Mesendoderm (in vitro differentiated cells): ENCODE measurements at regions not wholly inside any gene's neighbourhood (a gene's known extent, or its start where the extent isn't known, plus 50 kb on each side); places are given as distances from the start of the nearest gene placed in this dataset.

ENCODE experiments used
- DNase-seq: peaks from one replicate; pipeline ENCODE4 v3.0.0; 2013
- H2AK5ac ChIP-seq: 2 replicates; pipeline ENCODE4 v1.6.1; 2013; ENCODE audit warnings: low read length, inconsistent platforms
- H2BK120ac ChIP-seq: 2 replicates; pipeline ENCODE4 v1.6.1; 2013; ENCODE audit warnings: low read depth, mild to moderate bottlenecking, low read length, moderate library complexity, mixed read lengths
- H2BK15ac ChIP-seq: replicated peaks from 2 replicates; pipeline ENCODE4 v1.6.1; 2013; ENCODE audit warnings: low read depth, mild to moderate bottlenecking, moderate library complexity
- H2BK5ac ChIP-seq: 2 replicates; pipeline ENCODE4 v1.6.1; 2013; ENCODE audit warnings: low read length, inconsistent platforms
- H3K18ac ChIP-seq: 2 replicates; pipeline ENCODE4 v1.6.1; 2013; ENCODE audit warnings: mild to moderate bottlenecking, low read length, mixed read lengths
- H3K23ac ChIP-seq: one replicate; pipeline ENCODE4 v1.6.1; 2013; ENCODE audit warnings: low read length
- H3K27ac ChIP-seq: 2 replicates; pipeline ENCODE4 v1.5.1; 2013; ENCODE audit warnings: low read depth, mild to moderate bottlenecking, inconsistent platforms, low read length, moderate library complexity
- H3K27me3 ChIP-seq: 2 replicates; pipeline ENCODE4 v1.6.1; 2013; ENCODE audit warnings: low read length, control low read depth, mild to moderate bottlenecking, inconsistent platforms; ENCODE audit not compliant: insufficient read depth, poor library complexity
- H3K36me3 ChIP-seq: 2 replicates; pipeline ENCODE4 v1.6.1; 2013; ENCODE audit warnings: low read length, inconsistent platforms; ENCODE audit not compliant: control insufficient read depth, insufficient read depth
- H3K4ac ChIP-seq: one replicate; pipeline ENCODE4 v1.6.1; 2013; ENCODE audit warnings: low read depth, mild to moderate bottlenecking, low read length, moderate library complexity
- H3K4me1 ChIP-seq: 2 replicates; pipeline ENCODE4 v1.6.1; 2013; ENCODE audit warnings: low read depth, low read length, inconsistent platforms; ENCODE audit not compliant: control insufficient read depth
- H3K4me2 ChIP-seq: 2 replicates; pipeline ENCODE4 v1.6.1; 2013; ENCODE audit warnings: low read length
- H3K4me3 ChIP-seq: 2 replicates; pipeline ENCODE4 v1.5.1; 2013; ENCODE audit warnings: mild to moderate bottlenecking, low read length
- H3K56ac ChIP-seq: one replicate; pipeline ENCODE4 v1.6.1; 2013; ENCODE audit warnings: low read length
- H3K79me1 ChIP-seq: 2 replicates; pipeline ENCODE4 v1.6.1; 2013; ENCODE audit warnings: low read length, inconsistent platforms
- H3K79me2 ChIP-seq: 2 replicates; pipeline ENCODE4 v1.6.1; 2013; ENCODE audit warnings: mild to moderate bottlenecking, low read length; ENCODE audit not compliant: control insufficient read depth, insufficient read depth
- H3K9ac ChIP-seq: 2 replicates; pipeline ENCODE4 v1.6.1; 2013; ENCODE audit warnings: low read length, inconsistent platforms
- H4K5ac ChIP-seq: one replicate; pipeline ENCODE4 v1.6.1; 2013; ENCODE audit warnings: low read length
- H4K8ac ChIP-seq: one replicate; pipeline ENCODE4 v1.6.1; 2013; ENCODE audit warnings: low read depth, mild to moderate bottlenecking, control low read depth, low read length, moderate library complexity
- WGBS: extraction: QIAGEN DNeasy Blood & Tissue Kit; methylation state at CpG from one replicate; pipeline ENCODE4 v1.1.7; 2013; ENCODE audit warnings: low lambda C conversion rate, missing lambda C conversion rate; ENCODE audit not compliant: insufficient coverage; ENCODE audit errors: extremely low coverage; 5-methylcytosine and 5-hydroxymethylcytosine counted together

DNA sequence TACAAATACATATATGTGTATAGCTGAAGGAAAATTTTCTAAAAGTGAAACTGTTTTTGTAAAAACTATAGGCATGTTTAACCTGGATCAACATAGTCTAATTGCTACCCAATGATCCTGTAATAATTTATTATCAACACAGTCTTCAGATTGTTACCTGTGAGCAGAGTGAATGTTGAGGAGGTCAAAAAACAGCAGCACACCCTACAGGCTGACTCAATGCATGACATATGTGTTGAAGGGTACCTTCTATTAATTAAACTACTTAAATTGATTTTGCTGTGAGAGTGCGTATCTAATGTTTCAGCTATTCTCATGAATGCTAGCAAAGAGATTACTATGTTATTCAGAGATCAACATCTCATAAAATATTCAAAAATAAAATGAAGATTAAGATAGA, 411.4 kb downstream of the TNS3 start:
- Histone ChIP-seq H3K56ac (no peak overlapping the region), H2AK5ac (no peak overlapping the region), H3K4ac (no peak overlapping the region), H3K9ac (no peak overlapping the region), H3K18ac (no peak overlapping the region), H2BK5ac (no peak overlapping the region), H3K4me2 (no peak overlapping the region), H4K8ac (no peak overlapping the region), H3K27me3 (no peaks in the 10 kb centered on the region), H3K27ac (no peak overlapping the region), H3K36me3 (no peaks in the 10 kb centered on the region), H3K79me1 (no peaks in the 10 kb centered on the region), H2BK15ac (no peak overlapping the region), H4K5ac (no peak overlapping the region), H3K4me3 (no peak overlapping the region), H3K23ac (no peak overlapping the region), H3K79me2 (no peaks in the 10 kb centered on the region), H3K4me1 (no peaks in the 10 kb centered on the region), H2BK120ac (no peak overlapping the region)
- no CpG with 5 or more reads among the region's 1 CpG for WGBS
- DNase-seq = peak; percentile 12

DNA sequence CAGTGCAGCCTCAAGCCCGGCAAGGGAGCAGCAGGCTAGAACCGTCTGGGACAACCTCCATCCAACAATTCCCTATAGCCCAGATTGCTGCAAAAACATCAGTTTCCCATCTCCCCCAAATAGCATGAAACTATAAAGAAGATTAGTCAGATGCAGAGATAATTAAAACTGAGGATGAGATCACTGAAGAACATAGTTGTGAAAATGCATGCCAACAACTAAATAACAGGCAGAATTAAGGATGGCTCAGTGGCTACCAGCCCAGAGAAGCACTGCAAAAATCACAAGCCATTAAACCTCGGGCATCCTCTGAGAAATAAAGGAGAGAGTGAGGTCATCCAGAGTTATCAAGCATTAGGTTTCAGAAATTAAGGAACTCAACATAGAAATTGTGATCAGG, 427.1 kb downstream of the TNS3 start:
- Histone ChIP-seq H3K36me3 (no peaks in the 10 kb centered on the region), H3K27ac (no peak overlapping the region), H4K5ac (no peak overlapping the region), H3K18ac (no peak overlapping the region), H4K8ac (no peak overlapping the region), H3K56ac (no peak overlapping the region), H2BK120ac (no peak overlapping the region), H2BK5ac (no peak overlapping the region), H2AK5ac (no peak overlapping the region), H3K4me3 (no peak overlapping the region), H3K4me1 (no peaks in the 10 kb centered on the region), H3K9ac (no peak overlapping the region), H3K4ac (no peak overlapping the region), H2BK15ac (no peak overlapping the region), H3K79me1 (no peaks in the 10 kb centered on the region), H3K23ac (no peak overlapping the region), H3K4me2 (no peak overlapping the region), H3K79me2 (no peaks in the 10 kb centered on the region), H3K27me3 (no peaks in the 10 kb centered on the region)
- WGBS = no CpG with 5 or more reads among the region's 3 CpGs
- DNase-seq = no peak

DNA sequence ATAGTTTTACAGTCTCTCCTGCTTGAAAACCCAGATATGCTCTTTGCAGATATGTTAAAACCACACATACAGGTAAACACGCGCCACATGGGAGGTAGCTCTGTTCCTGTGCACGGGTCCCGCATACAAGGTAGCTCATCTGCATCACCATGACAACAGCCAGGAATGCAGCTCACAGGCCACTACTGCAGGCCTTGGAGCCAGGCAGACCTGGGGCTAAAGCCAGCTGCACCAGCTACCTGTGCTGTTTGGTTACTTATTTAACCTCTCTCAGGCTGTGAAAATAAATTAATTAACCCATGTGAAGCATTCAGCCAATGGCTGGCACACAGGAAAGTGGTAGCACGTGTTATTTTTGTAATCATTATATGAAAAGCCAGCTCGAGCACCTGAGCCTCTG, 428.3 kb downstream of the TNS3 start:
- H3K4me1 ChIP-seq = no peaks in the 10 kb centered on the region
- H3K4me3 ChIP-seq = no peak overlapping the region
- H3K27ac ChIP-seq = no peak overlapping the region
- DNase-seq = peak; percentile 79
- H2BK5ac ChIP-seq = no peak overlapping the region
- H3K56ac ChIP-seq = no peak overlapping the region
- no peaks in the 10 kb centered on the region for H3K27me3 ChIP-seq
- no peaks in the 10 kb centered on the region for H3K79me1 ChIP-seq
- H2BK15ac ChIP-seq = no peak overlapping the region
- H3K18ac ChIP-seq = no peak overlapping the region
- H3K4ac ChIP-seq = no peak overlapping the region
- H3K36me3 ChIP-seq = no peaks in the 10 kb centered on the region
- no peaks in the 10 kb centered on the region for H3K79me2 ChIP-seq
- no peak overlapping the region for H3K4me2 ChIP-seq
- no peak overlapping the region for H2AK5ac ChIP-seq
- H4K5ac ChIP-seq = no peak overlapping the region
- no peak overlapping the region for H3K23ac ChIP-seq
- H3K9ac ChIP-seq = no peak overlapping the region
- no peak overlapping the region for H2BK120ac ChIP-seq
- WGBS = no CpG with 5 or more reads among the region's 6 CpGs
- H4K8ac ChIP-seq = no peak overlapping the region

DNA sequence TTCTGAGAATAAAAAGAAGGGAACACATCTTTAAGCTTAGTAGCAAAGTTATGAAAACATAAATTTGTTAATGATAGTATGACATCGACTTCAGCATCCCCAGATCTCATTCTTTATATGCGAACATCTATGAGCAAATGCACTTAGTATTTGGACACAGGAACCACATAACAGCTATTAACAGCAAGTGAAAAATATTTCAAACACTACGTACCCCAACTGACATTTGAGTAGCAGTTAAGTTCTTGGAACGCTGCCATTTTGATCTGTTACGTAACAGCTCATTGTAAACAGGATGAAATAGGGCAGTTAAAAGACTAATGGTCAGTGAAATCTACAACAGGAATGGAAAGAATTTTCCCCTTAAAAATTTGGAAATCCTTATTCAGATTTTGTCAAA, 428.9 kb downstream of the TNS3 start:
- H2AK5ac ChIP-seq = no peak overlapping the region
- no peak overlapping the region for H3K27ac ChIP-seq
- H3K4me2 ChIP-seq = no peak overlapping the region
- no peaks in the 10 kb centered on the region for H3K4me1 ChIP-seq
- H4K5ac ChIP-seq = no peak overlapping the region
- no peak overlapping the region for H3K23ac ChIP-seq
- H3K27me3 ChIP-seq = no peaks in the 10 kb centered on the region
- no peak overlapping the region for H3K4me3 ChIP-seq
- H4K8ac ChIP-seq = no peak overlapping the region
- H3K4ac ChIP-seq = no peak overlapping the region
- no peaks in the 10 kb centered on the region for H3K36me3 ChIP-seq
- no CpG with 5 or more reads among the region's 5 CpGs for WGBS
- H3K56ac ChIP-seq = no peak overlapping the region
- H3K18ac ChIP-seq = no peak overlapping the region
- DNase-seq = no peak
- H2BK5ac ChIP-seq = no peak overlapping the region
- no peak overlapping the region for H2BK120ac ChIP-seq
- H3K79me2 ChIP-seq = no peaks in the 10 kb centered on the region
- H2BK15ac ChIP-seq = no peak overlapping the region
- no peak overlapping the region for H3K9ac ChIP-seq
- H3K79me1 ChIP-seq = no peaks in the 10 kb centered on the region

DNA sequence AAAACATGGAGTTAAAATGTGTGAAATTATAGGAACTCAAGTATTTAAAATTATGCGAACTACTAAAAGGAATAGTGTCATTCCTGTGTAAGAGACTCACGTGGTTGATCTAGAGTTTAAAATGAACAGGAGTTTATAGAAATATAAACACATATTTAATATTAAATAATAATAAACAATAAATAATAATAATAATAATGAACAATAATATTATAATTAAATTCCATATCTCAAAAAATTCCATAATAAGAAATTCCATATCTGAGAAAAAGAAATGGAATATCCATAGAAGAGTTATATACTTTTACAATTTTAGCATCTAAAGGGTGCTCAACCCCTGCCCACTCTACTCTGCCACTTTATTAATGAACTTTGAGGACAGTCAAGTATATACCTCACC, 429.6 kb downstream of the TNS3 start:
- Histone ChIP-seq H4K5ac (no peak overlapping the region), H3K4me2 (no peak overlapping the region), H3K4me1 (no peaks in the 10 kb centered on the region), H3K18ac (no peak overlapping the region), H3K79me1 (no peaks in the 10 kb centered on the region), H3K27me3 (no peaks in the 10 kb centered on the region), H3K23ac (no peak overlapping the region), H3K79me2 (no peaks in the 10 kb centered on the region), H3K36me3 (no peaks in the 10 kb centered on the region), H2AK5ac (no peak overlapping the region), H3K56ac (no peak overlapping the region), H2BK15ac (no peak overlapping the region), H3K27ac (no peak overlapping the region), H3K4ac (no peak overlapping the region), H4K8ac (no peak overlapping the region), H3K4me3 (no peak overlapping the region), H2BK5ac (no peak overlapping the region), H2BK120ac (no peak overlapping the region), H3K9ac (no peak overlapping the region)
- WGBS = no CpG with 5 or more reads among the region's 2 CpGs
- no peak for DNase-seq

DNA sequence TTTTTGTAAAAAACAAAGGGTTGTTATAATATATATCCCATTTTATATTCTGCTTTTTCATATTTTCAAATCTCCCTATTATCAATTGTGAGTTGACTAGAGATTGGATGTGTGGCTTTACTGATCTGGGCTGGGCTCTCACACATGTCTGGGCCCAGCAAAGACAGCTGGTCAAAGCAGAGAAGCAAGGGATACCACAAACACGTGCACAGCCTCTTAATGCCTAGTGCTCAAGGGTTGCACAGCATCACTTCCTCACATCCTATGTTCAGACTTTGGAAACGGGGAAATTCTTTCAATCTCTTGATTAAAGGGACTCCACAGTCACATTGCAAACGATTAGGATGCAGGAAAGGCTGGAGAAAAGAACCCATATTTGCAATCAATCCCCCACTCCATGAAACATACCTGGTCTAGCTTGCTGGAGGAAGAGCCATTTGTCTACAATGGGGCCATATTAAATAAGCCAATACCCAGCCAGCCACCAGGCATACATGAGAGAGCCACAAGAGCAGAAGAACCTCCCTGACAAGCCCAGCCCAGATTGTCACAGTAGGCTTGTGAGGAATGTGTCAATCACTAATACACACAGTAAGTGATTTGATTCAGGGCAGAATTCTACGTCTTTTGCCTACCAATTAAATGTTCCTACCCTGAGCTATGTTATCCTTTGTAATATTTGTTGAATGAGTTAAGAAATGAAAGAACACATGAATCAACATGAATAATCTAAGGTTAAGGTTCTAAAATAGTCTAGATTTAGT, 431.2 kb downstream of the TNS3 start:
- Histone ChIP-seq H3K9ac (no peak overlapping the region), H4K5ac (no peak overlapping the region), H3K4me2 (no peak overlapping the region), H3K27me3 (no peaks in the 10 kb centered on the region), H3K4ac (no peak overlapping the region), H4K8ac (no peak overlapping the region), H3K79me1 (no peaks in the 10 kb centered on the region), H3K4me3 (no peak overlapping the region), H2BK15ac (no peak overlapping the region), H2AK5ac (no peak overlapping the region), H3K36me3 (no peaks in the 10 kb centered on the region), H3K27ac (no peak overlapping the region), H3K56ac (no peak overlapping the region), H3K4me1 (no peaks in the 10 kb centered on the region), H2BK5ac (no peak overlapping the region), H3K79me2 (no peaks in the 10 kb centered on the region), H3K18ac (no peak overlapping the region), H3K23ac (no peak overlapping the region), H2BK120ac (no peak overlapping the region)
- DNase-seq = peak; percentile 1
- WGBS = no CpG with 5 or more reads among the region's 4 CpGs
